OCI-LY3 (cell line): ENCODE measurements at regions not wholly inside any gene's neighbourhood (a gene's known extent, or its start where the extent isn't known, plus 50 kb on each side); places are given as distances from the start of the nearest gene placed in this dataset.

Experiments used
- EZH2phosphoT487 ChIP-seq: fragments of 200-600 bp; shearing (Covaris generic); IDR thresholded peaks from 2 replicates; pipeline ENCODE4 v1.6.1; 2018; ENCODE audit warnings: antibody characterized with exemption, mixed run types, low read depth
- TF ChIP-seq, protein P1 (sequence below): fragments of 200-600, 300-600 bp; sonication (generic); IDR thresholded peaks from 2 replicates; pipeline ENCODE4 v1.5.1; 2014; ENCODE audit warnings: antibody characterized with exemption, low read length, low read depth

DNA sequence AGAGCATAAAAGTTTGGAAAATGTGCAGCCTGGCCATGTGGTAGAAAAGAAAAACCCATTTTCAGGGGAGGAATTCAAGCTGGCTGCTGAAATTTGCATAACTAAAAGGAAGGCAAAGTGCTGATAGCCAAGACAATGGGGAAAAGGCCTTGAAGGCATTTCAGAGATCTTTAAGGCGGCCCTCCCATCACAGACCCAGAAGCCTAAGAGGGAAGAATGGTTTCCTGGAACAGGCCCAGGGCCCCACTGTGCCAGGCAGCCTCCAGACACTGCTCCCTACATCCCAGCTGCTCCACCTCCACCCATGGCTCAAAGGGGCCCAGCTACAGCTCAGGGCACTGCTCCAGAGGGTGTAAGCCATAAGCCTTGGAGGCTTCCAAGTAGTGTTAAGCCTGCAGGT lies 158.0 kb upstream of the PRDX4 start:
- TF ChIP-seq, protein P1, sequence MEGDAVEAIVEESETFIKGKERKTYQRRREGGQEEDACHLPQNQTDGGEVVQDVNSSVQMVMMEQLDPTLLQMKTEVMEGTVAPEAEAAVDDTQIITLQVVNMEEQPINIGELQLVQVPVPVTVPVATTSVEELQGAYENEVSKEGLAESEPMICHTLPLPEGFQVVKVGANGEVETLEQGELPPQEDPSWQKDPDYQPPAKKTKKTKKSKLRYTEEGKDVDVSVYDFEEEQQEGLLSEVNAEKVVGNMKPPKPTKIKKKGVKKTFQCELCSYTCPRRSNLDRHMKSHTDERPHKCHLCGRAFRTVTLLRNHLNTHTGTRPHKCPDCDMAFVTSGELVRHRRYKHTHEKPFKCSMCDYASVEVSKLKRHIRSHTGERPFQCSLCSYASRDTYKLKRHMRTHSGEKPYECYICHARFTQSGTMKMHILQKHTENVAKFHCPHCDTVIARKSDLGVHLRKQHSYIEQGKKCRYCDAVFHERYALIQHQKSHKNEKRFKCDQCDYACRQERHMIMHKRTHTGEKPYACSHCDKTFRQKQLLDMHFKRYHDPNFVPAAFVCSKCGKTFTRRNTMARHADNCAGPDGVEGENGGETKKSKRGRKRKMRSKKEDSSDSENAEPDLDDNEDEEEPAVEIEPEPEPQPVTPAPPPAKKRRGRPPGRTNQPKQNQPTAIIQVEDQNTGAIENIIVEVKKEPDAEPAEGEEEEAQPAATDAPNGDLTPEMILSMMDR: no peak
- TF ChIP-seq EZH2phosphoT487: no peak
